K562 (cell line): ENCODE measurements at regions not wholly inside any gene's neighbourhood (a gene's known extent, or its start where the extent isn't known, plus 50 kb on each side); places are given as distances from the start of the nearest gene placed in this dataset.

Experiments
- ATAC-seq: fragments of 200-7000 bp; cut with Tn5 transposase; 3 replicates; pipeline ENCODE4 v1.9.1; 2020; ENCODE audit warnings: moderate library complexity
- BruUV-seq: library from RNA; stranded (reverse); fragments of 400-500 nt; replicated peaks from 2 replicates; lab custom pipeline; 2021; lab: Mats Ljungman, UMichigan
- CTCF ChIA-PET: fragments of 300-600 bp; formaldehyde crosslinking; extraction: SDS; loops from one replicate; lab custom pipeline; 2021; ENCODE audit warnings: low intra/inter-chr PET ratio; lab: Yijun Ruan, JAX
- POLR2A ChIA-PET: fragments of 300-600, 350-650 bp; sonication (Branson Sonifier 250); formaldehyde crosslinking; extraction: SDS; loops from one replicate; lab custom pipeline; 2021; ENCODE audit warnings: antibody characterized with exemption, inconsistent platforms; lab: Yijun Ruan, JAX
- DNase-seq, 4 experiments: peaks; one replicate each; pipeline versions ENCODE4 v3.0.0 to v3.0.0-alpha.2; 2011 to 2018; ENCODE audit warnings: low spot score in 3 of 4, mixed read lengths in 3 of 4; ENCODE audit errors: extremely low read depth in 1 of 4
- FAIRE-seq: peaks from 2 replicates; lab custom pipeline; 2011; peaks lifted over from hg19 to GRCh38; lab: Jason Lieb, UNC
- H2AFZ ChIP-seq: 2 replicates; pipeline ENCODE4 v1.6.0; 2011; ENCODE audit warnings: low read depth, low read length, control low read depth, inconsistent platforms
- H3K27ac ChIP-seq: fragments of 200-600 bp; 3 replicates; pipeline ENCODE4 v1.8.0; 2011; ENCODE audit warnings: low read depth, mild to moderate bottlenecking, control low read depth, inconsistent platforms, low read length, moderate library complexity, mixed read lengths; ENCODE audit errors: extremely low read depth
- H3K27me3 ChIP-seq, 2 experiments: fragments of 300-600 bp in 1 of 2; 2 replicates in 1 of 2; 3 replicates in 1 of 2; pipeline versions ENCODE4 v1.6.0 to v1.8.0; 2011; ENCODE audit warnings: inconsistent platforms in 2 of 2, low read length in 2 of 2, mild to moderate bottlenecking in 1 of 2, mixed read lengths in 1 of 2, moderate library complexity in 1 of 2; ENCODE audit not compliant: control insufficient read depth in 2 of 2, insufficient read depth in 2 of 2
- H3K36me3 ChIP-seq: fragments of 300-600 bp; 3 replicates; pipeline ENCODE4 v1.8.0; 2011; ENCODE audit warnings: mild to moderate bottlenecking, low read length, inconsistent platforms; ENCODE audit not compliant: control insufficient read depth, insufficient read depth
- H3K4me1 ChIP-seq, 2 experiments: fragments of 200-600 bp in 1 of 2; replicated peaks in 1 of 2; 2 replicates in 1 of 2; 3 replicates in 1 of 2; pipeline versions ENCODE4 v1.5.1 to v1.8.0; 2011; ENCODE audit warnings: inconsistent platforms in 2 of 2, low read length in 2 of 2, mild to moderate bottlenecking in 1 of 2, mixed read lengths in 1 of 2, moderate library complexity in 1 of 2; ENCODE audit not compliant: control insufficient read depth in 2 of 2, insufficient read depth in 2 of 2
- H3K4me2 ChIP-seq: 2 replicates; pipeline ENCODE4 v1.6.1; 2011; ENCODE audit warnings: low read length, control low read depth, inconsistent platforms, mixed read lengths; ENCODE audit not compliant: insufficient read depth
- H3K4me3 ChIP-seq: fragments of 200-600 bp; sonication (generic), shearing (Covaris generic); 2 replicates; pipeline ENCODE4 v1.5.1; 2016; ENCODE audit warnings: control low read depth, inconsistent platforms
- H3K79me2 ChIP-seq: fragments of 200-600 bp; 3 replicates; pipeline ENCODE4 v1.8.0; 2011; ENCODE audit warnings: low read length, inconsistent platforms; ENCODE audit not compliant: control insufficient read depth, insufficient read depth
- H3K9ac ChIP-seq, 2 experiments: 2 replicates each; pipeline versions ENCODE4 v1.6.0 to v1.6.1; 2011; ENCODE audit warnings: low read depth in 2 of 2, low read length in 2 of 2, control low read depth in 1 of 2, inconsistent platforms in 1 of 2, mild to moderate bottlenecking in 1 of 2, mixed read lengths in 1 of 2; ENCODE audit not compliant: insufficient read depth in 1 of 2
- H3K9me1 ChIP-seq: one replicate; pipeline ENCODE4 v1.6.0; 2011; ENCODE audit warnings: inconsistent platforms, mild to moderate bottlenecking, low read length, moderate library complexity; ENCODE audit not compliant: control insufficient read depth, insufficient read depth
- H3K9me3 ChIP-seq: replicated peaks from 2 replicates; pipeline ENCODE4 v1.5.1; 2011; ENCODE audit warnings: low read depth, low read length, inconsistent platforms; ENCODE audit not compliant: control insufficient read depth, insufficient read depth
- H4K20me1 ChIP-seq: replicated peaks from 2 replicates; pipeline ENCODE4 v1.6.1; 2011; ENCODE audit warnings: low read length, inconsistent platforms, mixed read lengths; ENCODE audit not compliant: control insufficient read depth, insufficient read depth
- E2F6 ChIP-seq, 2 experiments: IDR thresholded peaks; 2 replicates each; pipeline ENCODE4 v1.6.1; 2011; ENCODE audit warnings: borderline replicate concordance in 1 of 2, control low read depth in 1 of 2, low read depth in 1 of 2, low read length in 1 of 2, mild to moderate bottlenecking in 1 of 2, mixed read lengths in 1 of 2, moderate library complexity in 1 of 2; ENCODE audit not compliant: insufficient read depth in 1 of 2, insufficient read length in 1 of 2, poor library complexity in 1 of 2, severe bottlenecking in 1 of 2; ENCODE audit errors: extremely low read depth in 1 of 2
- EWSR1 ChIP-seq: fragments of 450-650 bp; IDR thresholded peaks from 2 replicates; pipeline ENCODE4 v1.6.1; 2018; ENCODE audit warnings: borderline replicate concordance, mild to moderate bottlenecking, low read depth, moderate library complexity; ENCODE audit not compliant: partially characterized antibody
- GATA2 ChIP-seq: sonication (generic); formaldehyde crosslinking; IDR thresholded peaks from 2 replicates; pipeline ENCODE4 v1.4.0; 2020; ENCODE audit warnings: mild to moderate bottlenecking, missing genetic modification reagents
- HMGN3 ChIP-seq: IDR thresholded peaks from 2 replicates; pipeline ENCODE4 v1.6.1; 2011; ENCODE audit warnings: borderline replicate concordance, low read depth, mild to moderate bottlenecking, mixed read lengths, low read length; ENCODE audit not compliant: insufficient read length; ENCODE audit errors: extremely low read depth
- HNRNPLL ChIP-seq: fragments of 200-400 bp; formaldehyde crosslinking; IDR thresholded peaks from 2 replicates; pipeline ENCODE4 v1.6.1; 2017; ENCODE audit warnings: low read length, low read depth, mild to moderate bottlenecking; ENCODE audit not compliant: poor library complexity, severe bottlenecking
- JUN ChIP-seq, 2 experiments: sonication (generic) in 1 of 2; formaldehyde crosslinking in 1 of 2; IDR thresholded peaks; 2 replicates each; pipeline versions ENCODE4 v1.6.1 to v1.8.0; 2012 to 2022; ENCODE audit warnings: borderline replicate concordance in 2 of 2, mild to moderate bottlenecking in 2 of 2, improper control_type of control experiment in 1 of 2, low read depth in 1 of 2, low read length in 1 of 2, missing genetic modification reagents in 1 of 2
- KLF13 ChIP-seq: fragments of 450-650 bp; IDR thresholded peaks from 2 replicates; pipeline ENCODE4 v1.6.1; 2016; ENCODE audit warnings: missing genetic modification characterization, low read depth, mild to moderate bottlenecking, missing compliant biosample characterization, moderate library complexity, borderline replicate concordance
- NELFE ChIP-seq: IDR thresholded peaks from 2 replicates; pipeline ENCODE4 v1.6.1; 2011; ENCODE audit warnings: mild to moderate bottlenecking; ENCODE audit not compliant: insufficient read depth, insufficient read length
- RAD51 ChIP-seq: fragments of 450-650 bp; IDR thresholded peaks from 2 replicates; pipeline ENCODE4 v1.7.1; 2016; ENCODE audit warnings: low read depth, mild to moderate bottlenecking, borderline replicate concordance
- SAP30 ChIP-seq: fragments of 200-600 bp; sonication (generic); IDR thresholded peaks from 2 replicates; pipeline ENCODE4 v1.6.1; 2012; ENCODE audit warnings: borderline replicate concordance, low read depth, mild to moderate bottlenecking, moderate library complexity, low read length, control low read depth, inconsistent platforms; ENCODE audit not compliant: insufficient read depth, poor library complexity, severe bottlenecking
- SNRNP70 ChIP-seq: fragments of 200-400 bp; formaldehyde crosslinking; optimal IDR thresholded peaks from 2 replicates; pipeline ENCODE3; 2017; ENCODE audit warnings: low read depth, low read length
- ZC3H4 ChIP-seq: sonication (generic); formaldehyde crosslinking; IDR thresholded peaks from 2 replicates; pipeline ENCODE4 v1.9.0; 2021; ENCODE audit warnings: missing genetic modification reagents, borderline replicate concordance
- ZNF133 ChIP-seq: fragments of 250-450 bp; sonication (Bioruptor Pico); IDR thresholded peaks from 2 replicates; pipeline ENCODE4 v1.4.0; 2020; ENCODE audit warnings: mild to moderate bottlenecking
- ZNF263 ChIP-seq: sonication (generic); formaldehyde crosslinking; IDR thresholded peaks from 2 replicates; pipeline ENCODE4 v1.8.0; 2022; ENCODE audit warnings: mild to moderate bottlenecking, missing genetic modification reagents, borderline replicate concordance
- ZNF398 ChIP-seq: fragments of 250-450 bp; sonication (Bioruptor Pico); IDR thresholded peaks from 2 replicates; pipeline ENCODE4 v1.8.0; 2021; ENCODE audit warnings: moderate library complexity, mild to moderate bottlenecking, inconsistent platforms
- ZNF764 ChIP-seq: fragments of 250-450 bp; sonication (Bioruptor Pico); IDR thresholded peaks from 2 replicates; pipeline ENCODE4 v1.4.0; 2020; ENCODE audit warnings: low read depth, mild to moderate bottlenecking, moderate library complexity
- WGBS: fragments of 100-300 bp; shearing (Covaris generic); methylation state at CpG from one replicate; pipeline ENCODE4 v1.1.6; 2016; ENCODE audit warnings: low coverage, mixed read lengths; ENCODE audit not compliant: insufficient coverage; ENCODE audit errors: missing lambda C conversion rate; 5-methylcytosine and 5-hydroxymethylcytosine counted together
- in situ Hi-C: fragments of 300-500 bp; cut with MboI; formaldehyde crosslinking; loops from 4 replicates; pipeline ENCODE4 v1.15.0; 2018; ENCODE audit warnings: inconsistent platforms, mixed read lengths
- intact Hi-C: fragments of 100-400 bp; cut with micrococcal nuclease; formaldehyde crosslinking; loops from 2 replicates; pipeline ENCODE4 v1.14.2; 2022

- FAIRE-seq (no peak), DNase-seq (no peak)
- H3K27ac ChIP-seq = no peak overlapping the region
- no peak overlapping the region for H3K9ac ChIP-seq
- WGBS = 0% methylated on average over 4 of the region's 5 CpGs
- H3K36me3 ChIP-seq = no peaks in the 10 kb centered on the region
- H3K4me2 ChIP-seq = no peak overlapping the region
- H3K4me3 ChIP-seq = no peak overlapping the region
- in situ Hi-C loops = no loop called here
- H3K4me1 ChIP-seq = no peaks in the 10 kb centered on the region
- BruUV-seq = no TSS peak
- no peak overlapping the region for H2AFZ ChIP-seq
- H3K9me1 ChIP-seq = no peaks in the 10 kb centered on the region
- TF ChIP-seq ZNF133 = no peak
- no peak for TF ChIP-seq EWSR1
- TF ChIP-seq KLF13 (tag) = no peak
- no peak for TF ChIP-seq SNRNP70
- no peak for TF ChIP-seq ZNF263 (CRISPR knock-in tag)
- TF ChIP-seq ZNF764 = no peak
- TF ChIP-seq HNRNPLL = no peak
- no peak for TF ChIP-seq SAP30
- no peak for TF ChIP-seq ZNF398 (CRISPR knock-in tag)
- no peak for TF ChIP-seq NELFE
- no peak for TF ChIP-seq E2F6 (IDR thresholded peaks at IDR 0.05; ENCODE audit: borderline replicate concordance in 1 of 2, extremely low read depth in 1 of 2, insufficient read depth in 1 of 2, insufficient read length in 1 of 2, low read depth in 1 of 2, low read length in 1 of 2, poor library complexity in 1 of 2, severe bottlenecking in 1 of 2)
- TF ChIP-seq RAD51 = no peak
- TF ChIP-seq JUN (IDR thresholded peaks at IDR 0.05; ENCODE audit: borderline replicate concordance, low read depth, low read length) = no peak
- no peak for TF ChIP-seq JUN (CRISPR knock-in tag; IDR thresholded peaks at IDR 0.05; ENCODE audit: borderline replicate concordance)
- no peak for TF ChIP-seq GATA2
- no peak for TF ChIP-seq HMGN3
- no peak for TF ChIP-seq ZC3H4
- TF ChIP-seq, all 486 proteins: peak for 0
- intact Hi-C loops = no loop called here
- POLR2A ChIA-PET = no interaction called here
- no peaks in the 10 kb centered on the region for H4K20me1 ChIP-seq
- H3K27me3 ChIP-seq = no peaks in the 10 kb centered on the region
- CTCF ChIA-PET = no interaction called here
- no peaks in the 10 kb centered on the region for H3K9me3 ChIP-seq
- ATAC-seq = no peak
- no peaks in the 10 kb centered on the region for H3K79me2 ChIP-seq
Measured at GRCh38 chr13:105961438-105961837, 574.0 kb downstream of the EFNB2 start.
